Stimulated activated CD8-positive, alpha-beta memory T cell treated with anti-CD3 and anti-CD28 coated beads, Interleukin-15, amount 100 ng/mL, for 4 hours (primary cell): ENCODE measurements at regions not wholly inside any gene's neighbourhood (a gene's known extent, or its start where the extent isn't known, plus 50 kb on each side); places are given as distances from the start of the nearest gene placed in this dataset.

Experiments
- DNase-seq, 2 donors: peaks; one replicate each; pipeline ENCODE4 v3.0.0-alpha.2; 2020; ENCODE audit warnings: low read depth in 2 of 2

DNA sequence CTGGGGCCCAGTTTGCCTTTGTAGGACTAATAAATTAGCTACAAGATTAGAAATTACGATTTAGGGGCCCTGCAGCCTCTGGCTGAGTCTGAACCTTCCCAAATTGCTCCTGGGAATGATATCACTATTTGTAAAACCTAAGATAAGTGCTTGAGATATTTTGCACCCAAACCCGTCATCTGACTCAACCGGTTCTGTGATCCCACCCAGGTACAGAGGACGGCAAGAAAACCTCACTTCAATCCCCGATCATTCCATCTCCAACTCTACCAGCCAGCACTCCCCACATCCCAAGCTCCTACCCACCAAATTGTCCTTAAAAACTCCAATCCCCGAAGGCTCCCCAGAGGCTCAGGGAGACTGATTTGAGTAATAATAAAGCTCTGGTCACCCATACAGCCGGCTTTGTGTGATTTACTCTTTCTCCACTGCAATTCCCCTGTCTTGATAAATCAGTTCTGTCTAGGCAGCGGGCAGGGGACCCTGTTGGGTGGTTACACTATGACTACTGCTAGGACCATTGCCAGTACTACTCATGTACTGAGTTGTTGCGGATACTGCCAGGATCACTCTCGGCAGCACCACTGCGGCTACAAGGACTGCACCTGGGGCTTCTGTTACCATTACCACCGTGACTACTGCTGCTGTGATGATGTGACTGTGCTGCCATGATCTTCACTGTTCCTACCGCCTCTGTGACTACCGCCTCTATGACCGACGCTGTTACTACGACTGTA is 73.1 kb downstream of the IRF8 start:
- no peak for DNase-seq

DNA sequence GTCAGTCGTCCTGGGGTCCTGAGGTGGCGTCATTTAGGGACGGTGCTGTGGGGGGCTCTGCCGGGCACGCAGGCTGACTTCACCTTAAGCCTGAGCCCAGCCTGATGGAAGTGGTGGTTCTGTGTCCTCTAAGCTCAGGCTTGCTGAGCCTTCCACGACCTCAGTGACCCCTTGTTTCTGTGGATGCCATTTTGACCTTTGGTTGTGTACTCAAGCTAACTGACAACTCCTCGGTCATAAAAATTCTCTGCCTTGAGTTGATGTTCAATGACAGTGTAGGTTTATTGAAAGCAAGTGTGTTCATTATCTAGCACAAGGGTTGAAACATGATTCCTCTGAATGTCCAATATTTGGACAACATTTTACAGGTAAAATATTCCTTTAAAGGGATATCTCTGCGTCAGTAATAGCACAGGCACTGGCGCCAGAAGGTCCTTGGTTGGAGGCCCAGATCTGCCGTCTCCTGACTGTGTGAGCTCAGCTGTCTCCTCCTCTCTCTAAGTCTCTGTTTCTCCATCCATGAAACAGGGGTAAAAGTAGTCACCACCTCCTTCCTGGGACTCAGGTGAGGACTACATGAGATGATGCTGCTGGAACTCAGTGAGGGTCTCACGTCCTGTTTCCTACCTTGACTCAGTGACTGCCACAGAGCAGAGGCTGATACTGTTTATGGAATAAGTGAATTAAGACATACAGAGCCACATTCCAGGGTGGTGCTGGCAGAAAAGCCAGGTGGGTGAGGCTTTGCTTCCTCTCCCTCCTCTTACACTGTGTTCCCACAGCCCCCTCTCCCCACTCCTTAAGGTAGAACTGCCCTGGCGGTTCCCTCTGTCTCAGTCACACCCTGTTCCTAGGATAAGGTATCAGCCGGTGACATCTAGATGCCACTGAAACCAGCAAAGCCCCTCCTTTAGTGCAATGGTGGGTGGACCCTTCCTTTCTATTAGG is 75.7 kb downstream of the IRF8 start:
- DNase-seq = no peak

DNA sequence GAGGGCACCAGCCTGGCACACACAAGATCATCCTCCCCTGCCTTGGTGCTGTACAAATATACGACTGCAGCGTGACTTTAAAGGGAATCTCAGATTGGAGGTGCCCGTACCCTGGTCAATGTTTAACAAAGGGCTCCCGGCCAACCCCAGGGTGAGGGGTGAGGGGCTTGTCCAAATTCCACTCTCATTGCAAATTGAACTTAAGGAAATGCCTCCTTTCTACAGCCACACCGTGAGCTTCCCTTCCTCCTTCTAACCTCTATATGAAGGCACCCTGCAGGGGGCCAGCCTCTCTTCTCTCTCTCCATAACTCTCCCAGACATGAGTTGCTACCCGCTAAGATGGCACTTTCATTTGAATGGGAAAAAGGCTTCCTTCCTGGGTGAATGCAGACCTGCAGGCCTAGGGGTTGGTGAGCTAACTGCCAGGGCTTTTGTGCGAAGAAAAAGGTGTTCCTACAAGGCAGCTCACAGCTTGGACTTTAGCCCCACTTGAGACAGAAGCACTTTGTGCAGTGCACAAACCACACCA is 76.6 kb downstream of the IRF8 start:
- no peak for DNase-seq

DNA sequence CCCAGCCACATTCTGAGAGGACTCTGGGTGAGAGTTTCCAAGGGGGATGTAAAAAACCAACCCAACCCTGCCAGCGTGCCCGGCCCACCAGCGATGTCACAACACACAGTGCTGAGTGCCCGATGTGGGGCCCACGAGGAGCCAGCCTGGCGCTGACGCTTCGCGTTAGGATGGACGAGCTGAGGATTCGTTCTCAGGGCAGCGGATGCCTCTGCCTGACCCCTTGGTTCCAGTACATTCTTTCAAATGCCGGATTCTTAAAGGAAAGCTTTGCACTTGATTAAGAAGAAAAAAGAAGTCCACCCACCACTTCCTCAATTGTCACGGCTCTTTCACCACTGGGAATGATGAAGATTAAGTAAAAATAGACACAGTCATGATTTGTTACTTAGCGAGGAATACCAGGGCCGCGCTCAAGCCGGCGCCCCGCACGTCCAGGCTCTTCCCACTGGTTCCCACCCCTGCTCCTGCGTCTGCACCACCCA is 79.4 kb downstream of the IRF8 start:
- DNase-seq = no peak

DNA sequence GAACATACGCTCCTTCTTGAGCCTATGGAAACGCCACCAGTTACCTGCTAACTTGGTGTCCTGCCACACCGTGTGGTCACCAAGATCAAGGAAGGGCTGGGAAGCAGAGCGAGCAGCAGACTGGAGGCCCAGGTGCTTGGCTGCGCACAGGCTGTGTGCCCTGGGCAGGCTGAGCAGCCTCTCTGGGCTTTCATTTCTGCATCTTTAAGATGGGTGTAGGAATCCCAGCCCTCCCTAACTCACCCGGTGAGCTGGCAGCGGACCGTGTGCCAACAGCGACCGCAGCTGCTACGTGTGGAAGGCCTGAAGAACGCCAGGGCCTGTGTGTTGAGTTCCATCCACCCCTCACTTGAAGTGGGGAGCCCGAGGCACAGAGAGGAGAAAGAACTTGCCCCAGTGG is 80.0 kb downstream of the IRF8 start:
- no peak for DNase-seq

DNA sequence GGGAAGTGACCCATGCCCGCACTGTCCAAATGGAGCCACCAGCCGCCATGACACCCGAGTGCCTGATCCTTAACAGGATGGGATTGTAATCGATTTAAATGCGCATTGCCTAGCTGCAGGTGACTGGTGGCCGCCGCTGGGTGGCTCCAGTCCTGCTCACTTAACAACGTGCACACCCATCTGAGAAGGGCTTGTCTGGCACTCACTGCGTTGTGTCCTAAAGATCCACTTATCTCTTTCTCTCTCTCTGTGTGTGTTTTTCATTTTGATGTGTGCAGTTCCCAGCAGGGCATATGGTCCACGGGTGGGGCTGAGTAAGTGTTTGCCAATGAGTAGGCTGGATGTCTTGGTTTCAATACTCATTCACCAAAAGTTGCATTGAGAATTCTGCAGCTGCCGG is 80.6 kb downstream of the IRF8 start:
- no peak for DNase-seq

DNA sequence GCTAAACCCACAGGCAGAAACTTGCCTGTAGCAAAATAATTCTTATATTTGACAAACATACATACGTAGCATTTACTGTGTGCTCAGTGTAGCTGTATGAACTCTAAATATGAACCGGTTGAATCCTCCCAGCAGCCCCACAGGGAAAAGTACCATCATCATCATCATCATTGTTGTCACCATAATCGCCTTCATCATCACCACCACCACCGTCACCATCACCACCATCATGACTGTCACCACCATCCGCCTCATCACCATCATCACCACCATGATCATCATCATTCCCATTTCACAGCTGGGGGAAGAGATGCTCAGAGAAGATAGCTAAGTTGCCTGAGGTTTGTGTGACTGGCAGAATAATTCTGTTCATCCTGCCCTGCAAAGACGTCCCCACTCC is 81.7 kb downstream of the IRF8 start:
- DNase-seq = no peak

DNA sequence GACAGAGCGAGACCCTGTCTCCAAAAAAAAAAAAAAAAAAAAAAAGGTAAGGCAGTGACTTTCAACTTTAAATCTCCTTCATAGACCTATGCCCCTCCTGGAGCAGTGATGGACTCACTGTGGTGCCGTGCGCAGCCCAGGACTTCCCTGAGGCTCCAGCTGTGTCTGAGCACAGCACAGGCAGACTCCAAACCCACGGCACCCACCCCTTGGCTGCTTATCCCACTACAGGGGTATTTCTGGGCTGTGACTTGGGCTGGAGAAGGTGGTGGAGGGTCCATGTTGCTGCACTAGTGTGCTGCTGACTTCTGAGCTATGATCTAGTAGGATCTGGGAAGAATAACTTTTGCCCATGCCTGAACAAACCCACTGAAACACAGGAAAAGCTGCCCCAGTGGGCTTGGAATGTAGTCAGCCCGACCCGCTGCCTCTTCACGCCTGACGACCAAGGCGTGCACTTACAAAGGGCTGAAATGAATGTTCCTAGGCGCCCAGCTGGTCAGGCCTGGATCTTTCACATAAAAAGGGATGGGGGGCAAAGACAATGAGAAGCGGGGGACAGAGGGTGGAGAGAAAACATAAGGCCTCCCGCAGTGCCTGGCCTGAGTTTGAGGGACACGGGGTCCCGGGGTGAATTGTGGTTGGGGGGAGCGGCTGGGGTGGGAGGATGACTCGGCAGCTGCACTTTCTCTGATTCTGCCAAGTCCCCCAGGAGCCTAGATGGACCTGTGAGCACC is 83.0 kb downstream of the IRF8 start:
- no peak for DNase-seq

DNA sequence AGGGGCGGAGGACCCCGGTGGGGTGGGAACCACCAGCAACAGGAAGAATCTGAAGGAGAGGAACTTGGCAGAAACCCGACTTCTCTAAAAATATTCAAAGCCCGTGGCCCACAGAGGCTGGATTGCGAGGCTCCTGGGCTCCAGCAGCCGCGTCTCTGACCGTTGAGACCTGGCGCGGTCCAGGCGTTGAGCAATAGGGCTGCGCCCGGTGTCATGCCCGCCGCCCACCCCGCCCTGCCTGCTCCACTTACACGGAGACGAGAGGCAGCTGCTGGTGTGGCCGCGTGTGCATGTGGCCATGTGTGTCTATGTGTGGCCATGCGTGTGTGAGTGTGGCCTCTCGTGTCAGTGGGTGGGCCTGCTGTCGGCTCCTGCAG is 83.6 kb downstream of the IRF8 start:
- DNase-seq = no peak

DNA sequence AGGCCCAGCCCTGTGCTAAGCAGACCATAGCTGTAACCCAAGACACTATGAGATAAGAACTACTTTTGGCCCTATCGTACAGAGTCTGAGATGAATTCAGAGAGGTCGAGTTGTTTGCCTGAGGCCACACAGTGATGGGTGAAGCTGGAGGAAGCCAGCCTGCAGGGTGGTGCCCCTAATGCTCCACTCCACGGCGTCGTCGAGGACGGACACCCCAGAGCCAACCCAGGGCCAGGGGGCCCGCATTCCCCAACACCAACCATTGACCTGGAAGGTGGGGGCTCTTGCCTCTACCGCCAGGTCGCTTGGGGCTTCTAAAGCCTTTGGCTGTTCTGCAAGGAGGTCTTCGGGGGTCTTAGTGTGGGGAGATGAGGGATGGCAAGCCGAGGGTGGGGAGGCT is 84.1 kb downstream of the IRF8 start:
- DNase-seq = no peak

DNA sequence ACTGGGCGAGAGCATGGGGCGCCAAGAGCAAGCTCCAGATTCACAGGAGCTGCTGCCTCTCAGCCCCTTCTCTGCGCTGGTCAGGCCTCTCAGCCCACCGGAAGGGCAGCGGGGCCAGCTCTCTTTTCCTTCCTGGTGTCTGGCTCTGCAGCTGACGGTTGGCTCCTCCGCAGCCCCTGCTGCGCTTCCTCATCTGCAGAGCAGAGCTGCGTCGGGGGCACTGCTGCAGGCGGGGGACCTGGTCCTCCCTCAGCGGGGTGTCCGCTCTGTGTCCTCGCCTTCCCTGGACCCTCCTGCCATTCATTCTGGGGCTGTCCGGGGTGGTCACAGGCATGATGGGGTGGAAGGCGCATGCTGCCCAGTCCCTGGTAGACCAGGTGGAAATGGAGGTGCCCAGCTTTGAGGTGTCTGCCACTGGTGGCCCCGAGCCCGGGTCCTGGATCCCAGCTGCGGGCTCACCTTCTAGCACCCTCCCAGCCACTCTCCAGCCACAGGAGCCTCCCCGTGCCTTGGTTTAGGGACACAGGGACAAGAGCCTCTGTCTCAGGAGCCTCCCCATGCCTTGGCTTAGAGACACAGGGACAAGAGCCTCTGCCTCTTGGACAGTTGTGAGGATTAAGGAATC is 84.8 kb downstream of the IRF8 start:
- no peak for DNase-seq

DNA sequence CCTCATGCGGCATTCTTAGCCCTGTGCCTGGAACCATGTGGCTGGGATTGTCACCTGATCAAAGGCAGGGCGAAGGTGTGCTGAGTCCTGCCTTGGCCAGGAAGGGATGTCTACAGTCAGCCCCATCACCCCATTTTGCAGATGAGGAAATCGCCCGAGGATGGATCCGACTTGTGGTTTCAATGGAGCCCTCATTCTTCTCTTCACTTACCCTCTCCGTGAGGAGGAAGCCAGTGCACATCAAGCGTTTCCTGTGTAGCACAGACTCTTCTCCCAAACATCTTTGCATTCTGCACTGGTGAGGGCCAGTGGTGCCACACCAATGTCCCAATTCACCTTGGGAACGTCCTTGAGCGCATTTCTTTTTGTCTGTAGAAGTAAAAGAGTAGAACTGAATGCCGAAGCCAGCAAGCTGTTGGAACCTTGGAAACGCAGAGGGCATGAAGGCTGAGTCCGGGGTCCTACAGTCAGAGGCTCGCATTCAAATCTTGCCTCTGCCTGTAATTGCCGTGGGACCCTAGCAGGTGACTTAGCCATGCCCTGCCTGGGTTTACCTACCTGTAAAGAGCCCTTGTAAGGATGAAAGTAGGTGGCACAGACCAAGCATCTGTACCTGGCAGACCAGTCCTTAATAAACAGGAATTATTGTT is 85.4 kb downstream of the IRF8 start:
- no peak for DNase-seq

DNA sequence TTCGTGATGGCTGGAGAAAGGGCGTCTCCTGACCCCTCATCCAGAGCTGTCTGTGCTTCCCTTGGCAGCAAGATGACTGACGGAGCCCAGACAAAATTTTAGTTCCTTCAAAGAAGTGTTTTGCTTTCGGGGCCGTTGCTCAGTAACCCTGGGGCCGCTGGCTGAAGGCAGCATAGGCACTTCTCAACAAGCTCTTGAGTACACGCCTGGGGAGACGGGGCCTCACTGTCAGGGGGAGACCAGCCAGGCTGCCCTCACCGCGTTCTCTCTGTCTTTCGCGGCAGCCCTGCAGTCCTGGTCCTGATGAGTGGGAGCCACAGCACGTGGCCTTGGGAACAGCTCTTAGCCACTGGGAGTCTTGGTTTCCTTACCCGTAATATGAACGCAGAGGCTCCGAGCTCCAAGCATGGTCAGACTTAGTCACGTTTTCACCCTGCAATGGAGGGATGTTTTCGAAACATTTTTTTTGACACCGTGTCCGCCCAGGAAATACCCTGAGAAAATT is 86.0 kb downstream of the IRF8 start:
- DNase-seq = no peak

DNA sequence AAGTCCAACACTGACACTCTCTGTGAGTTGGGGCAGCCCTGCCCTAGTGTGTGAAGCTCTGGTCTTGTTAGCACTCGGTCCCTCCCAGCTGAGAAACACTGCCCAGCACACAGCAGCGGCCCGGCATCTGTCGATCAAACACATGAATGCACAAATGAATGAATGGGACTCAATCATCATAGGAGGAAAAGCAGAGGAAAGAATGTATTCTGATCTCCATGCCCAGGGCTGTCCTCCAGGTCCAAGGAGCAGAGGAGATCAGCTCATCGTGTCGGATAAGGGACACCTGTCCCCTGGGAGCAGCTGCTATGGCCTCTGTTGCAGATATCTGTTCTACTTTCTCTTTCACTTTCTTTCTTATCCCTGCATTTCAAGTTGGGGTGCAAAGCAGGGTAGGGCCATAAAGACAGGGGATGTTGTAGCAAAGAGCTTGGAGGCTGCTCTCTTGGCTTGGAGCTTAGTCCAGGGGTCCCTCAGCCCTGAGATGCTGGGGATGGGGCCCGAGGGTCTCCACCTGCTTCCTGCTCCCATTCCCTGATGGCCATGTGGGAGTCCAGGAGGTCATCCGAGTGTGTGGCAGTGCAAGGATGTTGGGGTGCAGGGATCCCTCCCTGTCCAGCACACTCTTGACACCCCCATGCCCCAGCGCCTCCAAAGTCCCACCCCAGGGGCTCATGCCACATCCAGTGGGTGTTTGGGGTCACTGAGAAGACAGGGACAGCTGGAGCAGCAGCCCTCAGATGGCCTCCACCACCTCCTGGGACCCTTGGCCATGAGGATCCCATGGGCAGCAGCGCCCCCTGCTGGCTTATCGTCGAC is 88.2 kb downstream of the IRF8 start:
- no peak for DNase-seq

DNA sequence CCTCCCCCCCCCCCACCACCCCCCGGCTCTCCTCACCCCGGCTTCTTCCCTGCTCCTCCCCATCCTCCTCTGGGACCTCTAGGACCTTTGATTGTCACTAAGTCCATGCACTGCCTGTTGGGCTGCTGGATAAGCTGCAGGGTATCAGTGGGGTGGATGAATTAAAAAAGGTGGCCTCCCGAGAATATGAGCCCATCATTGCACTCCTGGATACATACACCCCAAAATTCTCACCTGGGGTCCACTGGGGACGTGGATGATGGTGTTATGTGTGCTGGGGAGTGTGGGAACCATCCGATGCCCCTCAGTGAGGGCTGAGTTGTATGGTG is 88.8 kb downstream of the IRF8 start:
- DNase-seq = no peak

DNA sequence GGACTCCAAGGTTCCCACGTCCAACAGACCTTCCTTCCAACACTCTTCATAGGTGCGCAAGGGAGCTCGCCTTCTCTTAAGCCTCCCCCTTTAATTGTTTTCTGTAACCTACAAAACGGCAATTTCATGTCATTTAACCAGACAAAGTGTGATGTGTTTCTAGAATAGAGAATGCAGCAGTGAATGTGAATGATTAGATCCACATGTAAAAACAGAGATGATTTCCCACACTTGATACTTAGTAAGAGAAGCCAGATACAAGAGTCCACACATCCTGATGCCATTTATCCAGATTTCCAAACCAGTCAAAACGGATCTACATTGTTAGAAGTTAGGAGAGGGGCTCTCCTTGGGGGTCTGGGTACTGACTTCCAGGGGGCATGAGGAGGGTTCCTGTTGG is 89.3 kb downstream of the IRF8 start:
- no peak for DNase-seq

DNA sequence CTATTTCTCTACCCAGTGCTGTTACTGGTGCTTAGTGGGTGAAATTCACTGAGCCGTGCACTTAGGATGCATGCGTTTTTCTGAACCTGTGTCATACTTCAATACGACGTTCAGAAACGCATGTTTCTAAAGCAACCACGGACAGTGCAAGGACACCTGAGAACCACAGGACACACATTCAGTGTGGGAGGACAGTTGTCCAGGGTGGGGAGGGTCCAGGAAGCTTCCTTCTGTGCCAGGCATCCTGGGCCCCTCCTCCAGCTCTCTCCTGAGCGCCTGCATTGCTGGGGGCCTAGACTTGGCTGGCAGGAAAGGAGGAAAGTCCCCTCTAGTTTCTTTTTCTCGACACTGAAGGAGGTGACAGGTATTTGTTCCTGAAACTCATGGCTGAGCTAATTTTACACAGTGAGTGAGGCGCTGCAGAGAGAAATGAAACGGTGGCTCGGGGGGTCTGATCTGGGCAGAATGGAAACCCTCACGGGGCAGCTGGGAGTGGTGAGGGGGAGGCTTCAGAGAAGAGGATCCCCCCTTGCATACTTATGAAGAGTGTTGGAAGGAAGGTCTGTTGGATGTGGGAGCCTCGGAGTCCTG is 89.9 kb downstream of the IRF8 start:
- no peak for DNase-seq

DNA sequence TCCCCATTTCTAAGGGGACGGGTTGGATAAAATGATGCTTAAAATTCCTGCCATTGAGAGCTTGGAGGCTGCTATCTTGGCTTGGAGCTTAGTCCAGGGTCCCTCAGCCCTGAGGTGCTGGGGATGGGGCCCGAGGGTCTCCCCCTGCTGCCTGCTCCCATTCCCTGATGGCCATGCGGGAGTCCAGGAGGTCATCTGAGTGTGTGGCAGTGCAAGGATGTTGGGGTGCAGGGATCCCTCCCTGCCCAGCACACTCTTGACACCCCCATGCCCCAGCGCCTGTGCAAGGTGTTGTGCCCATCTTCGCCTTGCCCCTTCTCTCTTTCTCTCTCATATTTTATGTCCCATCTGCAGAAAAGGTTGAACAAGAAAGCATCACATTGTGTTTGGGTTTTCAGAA is 90.4 kb downstream of the IRF8 start:
- no peak for DNase-seq

DNA sequence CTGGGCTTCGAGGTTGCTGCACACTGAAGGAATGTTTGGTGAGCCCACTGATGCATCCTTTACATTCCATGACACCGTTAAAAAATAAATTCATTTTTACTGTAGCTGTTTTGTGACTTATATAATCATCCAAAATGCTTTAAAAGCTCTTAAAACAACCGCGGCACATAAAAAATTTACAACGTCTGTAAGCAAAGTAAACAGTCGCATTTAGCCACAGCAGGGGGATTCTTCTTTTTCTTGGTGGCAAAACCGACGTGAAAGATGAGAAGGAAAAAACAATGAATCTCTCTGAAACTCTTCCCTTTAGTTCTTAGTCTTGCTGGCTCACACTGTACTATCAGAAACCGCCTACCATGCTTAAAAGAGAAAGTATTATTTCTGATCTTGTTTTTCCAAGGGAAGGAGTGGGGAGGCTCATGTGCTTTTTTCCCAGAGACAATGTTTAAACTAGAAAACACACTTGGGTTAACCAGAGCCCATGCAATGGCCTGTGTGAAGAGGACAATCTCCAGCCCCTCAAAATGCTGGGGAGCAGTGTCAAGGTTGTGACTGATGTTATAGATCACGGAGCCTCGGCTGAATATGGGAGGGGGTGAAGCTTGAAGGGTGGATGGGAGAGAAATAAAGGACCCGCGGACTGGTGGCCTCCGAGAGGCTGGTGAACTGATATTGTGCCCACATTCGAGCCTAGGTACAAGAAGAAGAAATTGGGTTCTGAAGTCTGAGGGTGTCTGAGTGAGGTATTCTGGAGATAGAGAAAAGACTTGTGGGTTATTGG is 91.1 kb downstream of the IRF8 start:
- no peak for DNase-seq
